ENCODE measurements at regions not wholly inside any gene's neighbourhood (a gene's known extent, or its start where the extent isn't known, plus 50 kb on each side); places are given as distances from the start of the nearest gene placed in this dataset.
A peak's percentile ranks its signal among the peaks of the same experiment; 100 is the strongest.

DNA sequence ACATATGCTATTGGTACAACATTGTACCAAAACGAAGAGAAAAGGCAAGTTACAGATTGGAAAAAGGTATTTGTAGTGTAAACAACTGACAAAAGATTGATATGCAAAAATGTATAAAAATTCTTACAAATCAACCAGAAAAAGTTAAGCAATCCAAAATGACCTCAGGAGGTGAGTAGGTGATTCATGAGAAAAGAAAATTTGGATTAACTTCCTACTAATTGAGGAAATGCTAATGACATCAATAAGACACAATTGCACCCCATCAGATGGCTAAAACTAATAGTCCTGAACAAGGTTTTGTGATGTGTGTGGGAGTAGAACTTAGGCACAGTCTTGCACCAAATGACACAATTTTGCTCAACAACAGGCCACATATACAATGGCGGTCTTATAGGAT, 129.3 kb downstream of the COPS8 start:
- H3K9ac ChIP-seq (ENCODE audit: low read depth, low read length, poor library complexity) = no peak overlapping the region
- no peak overlapping the region for H4K8ac ChIP-seq (ENCODE audit: low read depth, low read length)
- peaks cover 0 to 4% (median 0%) of the 10 kb centered on the region in 3 experiments for H3K27me3 ChIP-seq (ENCODE audit: control insufficient read depth in 3 of 3, insufficient read depth in 3 of 3, low read depth in 1 of 3, low read length in 3 of 3)
- no peak overlapping the region for H3K4ac ChIP-seq (ENCODE audit: low read length)
- no peak overlapping the region for H3K4me3 ChIP-seq (ENCODE audit: low read length in 2 of 2)
- no peak overlapping the region for H3K14ac ChIP-seq (ENCODE audit: low read length)
- no CpG with 5 or more reads among the region's 2 CpGs for WGBS, 2 donors (ENCODE audit: extremely low coverage in 2 of 2, insufficient read length in 2 of 2, insufficient replicate concordance in 1 of 2)
- H3K18ac ChIP-seq (ENCODE audit: low read length) = no peak overlapping the region
- peaks cover 0 to 1% of the 10 kb centered on the region in 2 donors for H3K36me3 ChIP-seq (replicated peaks in 1 of 2; ENCODE audit: control insufficient read depth in 2 of 2, insufficient read depth in 2 of 2, low read length in 2 of 2)
- no peak overlapping the region for H3K27ac ChIP-seq (replicated peaks; ENCODE audit: low read length)
- H3K9me3 ChIP-seq (replicated peaks in 1 of 2; ENCODE audit: control insufficient read depth in 2 of 2, insufficient read depth in 1 of 2, low read depth in 1 of 2, low read length in 2 of 2) = peaks cover 0 to 10% of the 10 kb centered on the region in 2 donors
- H3K4me2 ChIP-seq (ENCODE audit: insufficient read depth, low read length, poor library complexity, severe bottlenecking) = no peak overlapping the region
- no peak overlapping the region for H2BK12ac ChIP-seq (ENCODE audit: low read length)
- H3K79me1 ChIP-seq (ENCODE audit: low read depth, low read length) = no peaks in the 10 kb centered on the region
- no peak overlapping the region for H2BK5ac ChIP-seq (ENCODE audit: low read length)
- no peak overlapping the region for H4K91ac ChIP-seq (ENCODE audit: low read depth, low read length, poor library complexity)
- DNase-seq (ENCODE audit: low spot score) = no peak
- H2BK120ac ChIP-seq (ENCODE audit: low read depth, low read length) = no peak overlapping the region
- H2AK5ac ChIP-seq (ENCODE audit: low read depth, low read length) = no peak overlapping the region
- H2AFZ ChIP-seq (ENCODE audit: low read length) = no peak overlapping the region
- H2BK15ac ChIP-seq (ENCODE audit: low read length) = no peak overlapping the region
- H3K23ac ChIP-seq (ENCODE audit: low read depth, low read length, poor library complexity) = no peak overlapping the region
- peaks cover 0 to 8% of the 10 kb centered on the region in 2 donors for H3K4me1 ChIP-seq (ENCODE audit: control insufficient read depth in 2 of 2, insufficient read depth in 1 of 2, low read depth in 1 of 2, low read length in 2 of 2)

DNA sequence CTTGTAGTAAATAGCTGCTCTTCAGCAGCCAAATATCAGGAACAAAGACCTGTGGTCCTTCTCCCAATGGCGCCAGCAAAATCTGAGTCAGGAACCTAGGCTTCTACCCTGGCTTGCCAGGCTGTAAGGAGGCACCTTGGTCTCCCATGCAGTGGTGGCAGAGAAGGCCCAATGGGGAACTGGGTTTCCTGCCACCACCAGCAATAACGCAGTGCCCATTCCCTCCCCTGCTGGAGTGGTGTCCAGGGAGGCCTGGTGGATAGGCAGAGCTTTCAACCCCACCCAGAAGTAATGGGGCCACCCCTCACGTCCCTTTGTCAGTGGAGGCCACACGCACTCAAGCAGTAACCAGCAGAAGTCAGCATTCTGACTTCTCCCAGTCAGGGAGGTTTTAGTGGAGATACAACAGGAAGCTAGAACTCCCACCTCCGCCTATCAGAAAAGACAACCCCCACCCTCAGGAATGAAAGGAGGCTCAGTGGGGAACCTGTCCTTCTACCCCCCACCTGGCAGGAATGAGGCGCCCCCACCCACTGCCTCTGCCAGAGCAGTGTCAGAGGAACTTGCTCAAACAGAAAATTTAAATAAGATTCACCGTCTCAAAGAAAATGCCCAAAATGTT, 132.4 kb downstream of the COPS8 start:
- Histone ChIP-seq H3K18ac (ENCODE audit: low read length) (peak overlapping the region; percentile 86), H2BK5ac (ENCODE audit: low read length) (no peak overlapping the region), H2BK120ac (ENCODE audit: low read depth, low read length) (no peak overlapping the region), H2AK5ac (ENCODE audit: low read depth, low read length) (peak overlapping the region; percentile 22), H3K4ac (ENCODE audit: low read length) (no peak overlapping the region), H3K23ac (ENCODE audit: low read depth, low read length, poor library complexity) (peak overlapping the region; percentile 82), H2AFZ (ENCODE audit: low read length) (no peak overlapping the region), H3K79me1 (ENCODE audit: low read depth, low read length) (no peaks in the 10 kb centered on the region), H3K9me3 (replicated peaks in 1 of 2; ENCODE audit: control insufficient read depth in 2 of 2, insufficient read depth in 1 of 2, low read depth in 1 of 2, low read length in 2 of 2) (no peaks in the 10 kb centered on the region), H4K8ac (ENCODE audit: low read depth, low read length) (no peak overlapping the region), H3K4me3 (ENCODE audit: low read length in 2 of 2) (no peak overlapping the region), H3K4me1 (ENCODE audit: control insufficient read depth in 2 of 2, insufficient read depth in 1 of 2, low read depth in 1 of 2, low read length in 2 of 2) (peaks cover 0 to 5% of the 10 kb centered on the region in 2 donors), H4K91ac (ENCODE audit: low read depth, low read length, poor library complexity) (no peak overlapping the region), H3K14ac (ENCODE audit: low read length) (peak overlapping the region; percentile 86), H3K9ac (ENCODE audit: low read depth, low read length, poor library complexity) (no peak overlapping the region), H3K36me3 (replicated peaks in 1 of 2; ENCODE audit: control insufficient read depth in 2 of 2, insufficient read depth in 2 of 2, low read length in 2 of 2) (no peaks in the 10 kb centered on the region), H2BK15ac (ENCODE audit: low read length) (no peak overlapping the region), H2BK12ac (ENCODE audit: low read length) (no peak overlapping the region), H3K27ac (replicated peaks; ENCODE audit: low read length) (peak overlapping the region; percentile 11), H3K4me2 (ENCODE audit: insufficient read depth, low read length, poor library complexity, severe bottlenecking) (no peak overlapping the region), H3K27me3 (ENCODE audit: control insufficient read depth in 3 of 3, insufficient read depth in 3 of 3, low read depth in 1 of 3, low read length in 3 of 3) (no peaks in the 10 kb centered on the region)
- no CpG with 5 or more reads among the region's 7 CpGs for WGBS, 2 donors (ENCODE audit: extremely low coverage in 2 of 2, insufficient read length in 2 of 2, insufficient replicate concordance in 1 of 2)
- no peak for DNase-seq (ENCODE audit: low spot score)

DNA sequence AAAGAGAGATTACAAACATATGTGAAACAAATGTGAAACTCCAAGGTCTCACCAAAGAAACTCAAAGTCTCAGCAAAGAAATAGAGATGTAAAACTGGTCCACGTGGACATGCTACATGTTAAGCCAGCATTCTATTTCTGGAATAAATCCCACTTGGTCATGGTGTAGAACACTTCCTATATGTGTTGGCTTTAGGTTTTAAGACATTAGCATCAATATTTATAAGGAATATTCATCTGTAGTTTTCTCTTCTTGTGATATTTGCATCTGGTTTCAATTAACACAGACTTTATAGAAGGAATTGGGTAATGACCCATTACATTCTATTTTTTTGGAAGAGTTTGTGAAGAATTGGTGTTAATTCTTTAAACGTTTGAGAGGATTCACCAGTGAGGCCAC, 133.1 kb downstream of the COPS8 start:
- H3K4ac ChIP-seq (ENCODE audit: low read length) = no peak overlapping the region
- no peak overlapping the region for H2AK5ac ChIP-seq (ENCODE audit: low read depth, low read length)
- no peaks in the 10 kb centered on the region for H3K36me3 ChIP-seq (replicated peaks in 1 of 2; ENCODE audit: control insufficient read depth in 2 of 2, insufficient read depth in 2 of 2, low read length in 2 of 2)
- no peak overlapping the region for H4K91ac ChIP-seq (ENCODE audit: low read depth, low read length, poor library complexity)
- no peak overlapping the region for H2BK120ac ChIP-seq (ENCODE audit: low read depth, low read length)
- no peak overlapping the region for H3K4me3 ChIP-seq (ENCODE audit: low read length in 2 of 2)
- H4K8ac ChIP-seq (ENCODE audit: low read depth, low read length) = no peak overlapping the region
- WGBS, 2 donors (ENCODE audit: extremely low coverage in 2 of 2, insufficient read length in 2 of 2, insufficient replicate concordance in 1 of 2) = no CpG with 5 or more reads among the region's 2 CpGs
- H3K27ac ChIP-seq (replicated peaks; ENCODE audit: low read length) = no peak overlapping the region
- no peak overlapping the region for H2BK5ac ChIP-seq (ENCODE audit: low read length)
- no peak overlapping the region for H2BK12ac ChIP-seq (ENCODE audit: low read length)
- H3K27me3 ChIP-seq (ENCODE audit: control insufficient read depth in 3 of 3, insufficient read depth in 3 of 3, low read depth in 1 of 3, low read length in 3 of 3) = no peaks in the 10 kb centered on the region
- H3K9ac ChIP-seq (ENCODE audit: low read depth, low read length, poor library complexity) = no peak overlapping the region
- H3K9me3 ChIP-seq (replicated peaks in 1 of 2; ENCODE audit: control insufficient read depth in 2 of 2, insufficient read depth in 1 of 2, low read depth in 1 of 2, low read length in 2 of 2) = no peaks in the 10 kb centered on the region
- H3K14ac ChIP-seq (ENCODE audit: low read length) = no peak overlapping the region
- peaks cover 0 to 5% of the 10 kb centered on the region in 2 donors for H3K4me1 ChIP-seq (ENCODE audit: control insufficient read depth in 2 of 2, insufficient read depth in 1 of 2, low read depth in 1 of 2, low read length in 2 of 2)
- H3K23ac ChIP-seq (ENCODE audit: low read depth, low read length, poor library complexity) = no peak overlapping the region
- H3K18ac ChIP-seq (ENCODE audit: low read length) = no peak overlapping the region
- no peak overlapping the region for H2AFZ ChIP-seq (ENCODE audit: low read length)
- no peak for DNase-seq (ENCODE audit: low spot score)
- no peak overlapping the region for H3K4me2 ChIP-seq (ENCODE audit: insufficient read depth, low read length, poor library complexity, severe bottlenecking)
- no peak overlapping the region for H2BK15ac ChIP-seq (ENCODE audit: low read length)
- no peaks in the 10 kb centered on the region for H3K79me1 ChIP-seq (ENCODE audit: low read depth, low read length)

DNA sequence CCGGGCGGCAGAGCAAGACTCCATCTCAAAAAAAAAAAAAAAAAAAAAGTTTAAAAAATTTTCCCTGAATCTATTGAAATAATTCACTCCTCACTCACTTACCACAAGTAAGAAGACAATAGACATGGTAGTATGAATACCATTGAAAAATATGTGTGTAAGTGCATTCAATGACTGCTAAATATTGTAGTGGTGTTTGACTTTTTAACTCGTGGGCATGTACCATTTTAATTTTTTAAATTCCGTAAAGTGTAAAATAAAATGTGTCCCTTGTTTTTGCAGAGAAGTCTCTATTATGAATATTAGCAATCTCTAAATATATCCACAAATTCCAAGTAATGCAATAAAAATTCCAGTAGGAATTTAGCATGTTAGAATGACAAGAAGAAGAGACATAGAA, 134.1 kb downstream of the COPS8 start:
- WGBS, 2 donors (ENCODE audit: extremely low coverage in 2 of 2, insufficient read length in 2 of 2, insufficient replicate concordance in 1 of 2) = no CpG with 5 or more reads among the region's 4 CpGs
- Histone ChIP-seq H3K79me1 (ENCODE audit: low read depth, low read length) (no peaks in the 10 kb centered on the region), H4K91ac (ENCODE audit: low read depth, low read length, poor library complexity) (no peak overlapping the region), H2AK5ac (ENCODE audit: low read depth, low read length) (no peak overlapping the region), H3K4me3 (ENCODE audit: low read length in 2 of 2) (no peak overlapping the region), H3K27me3 (ENCODE audit: control insufficient read depth in 3 of 3, insufficient read depth in 3 of 3, low read depth in 1 of 3, low read length in 3 of 3) (no peaks in the 10 kb centered on the region), H2BK5ac (ENCODE audit: low read length) (no peak overlapping the region), H3K36me3 (replicated peaks in 1 of 2; ENCODE audit: control insufficient read depth in 2 of 2, insufficient read depth in 2 of 2, low read length in 2 of 2) (no peaks in the 10 kb centered on the region), H3K9ac (ENCODE audit: low read depth, low read length, poor library complexity) (no peak overlapping the region), H4K8ac (ENCODE audit: low read depth, low read length) (no peak overlapping the region), H3K27ac (replicated peaks; ENCODE audit: low read length) (no peak overlapping the region), H2BK12ac (ENCODE audit: low read length) (no peak overlapping the region), H3K4ac (ENCODE audit: low read length) (no peak overlapping the region), H3K18ac (ENCODE audit: low read length) (no peak overlapping the region), H3K4me2 (ENCODE audit: insufficient read depth, low read length, poor library complexity, severe bottlenecking) (no peak overlapping the region), H2BK120ac (ENCODE audit: low read depth, low read length) (no peak overlapping the region), H2AFZ (ENCODE audit: low read length) (no peak overlapping the region), H3K23ac (ENCODE audit: low read depth, low read length, poor library complexity) (no peak overlapping the region), H2BK15ac (ENCODE audit: low read length) (no peak overlapping the region), H3K4me1 (ENCODE audit: control insufficient read depth in 2 of 2, insufficient read depth in 1 of 2, low read depth in 1 of 2, low read length in 2 of 2) (peaks cover 0 to 5% of the 10 kb centered on the region in 2 donors), H3K9me3 (replicated peaks in 1 of 2; ENCODE audit: control insufficient read depth in 2 of 2, insufficient read depth in 1 of 2, low read depth in 1 of 2, low read length in 2 of 2) (no peaks in the 10 kb centered on the region), H3K14ac (ENCODE audit: low read length) (no peak overlapping the region)
- no peak for DNase-seq (ENCODE audit: low spot score)
